Right renal pelvis (tissue), 4 donors: ENCODE measurements at regions not wholly inside any gene's neighbourhood (a gene's known extent, or its start where the extent isn't known, plus 50 kb on each side); places are given as distances from the start of the nearest gene placed in this dataset.

Source experiments
- DNase-seq, 4 donors: peaks; one replicate each; pipeline ENCODE4 v3.0.0-alpha.2; 2013; ENCODE audit warnings: low read depth in 4 of 4, low spot score in 3 of 4, missing footprints in 1 of 4

DNA sequence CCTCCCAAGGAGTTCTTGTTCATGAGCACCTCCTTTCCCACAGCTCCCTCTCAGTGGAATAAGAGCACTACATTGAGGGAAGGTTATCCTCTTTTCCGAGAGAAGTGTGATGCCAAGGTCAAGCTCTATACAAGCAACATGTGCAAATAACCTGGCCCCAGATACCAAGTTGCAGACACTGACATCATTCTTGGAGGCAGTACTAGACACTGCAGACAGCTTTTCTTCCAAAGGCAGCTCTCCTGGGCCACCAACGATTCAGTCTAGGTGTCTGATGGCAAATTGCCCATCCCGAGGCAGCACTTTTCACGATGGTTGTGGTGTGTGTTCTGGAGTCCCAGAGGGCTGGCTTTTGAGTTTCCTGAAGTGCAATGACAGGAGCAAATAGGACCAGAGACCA is 384.9 kb downstream of the TLL1 start:
- no peak for DNase-seq

- no peak for DNase-seq
Measured at GRCh38 chr4:166259081-166259480, 386.0 kb downstream of the TLL1 start.

DNA sequence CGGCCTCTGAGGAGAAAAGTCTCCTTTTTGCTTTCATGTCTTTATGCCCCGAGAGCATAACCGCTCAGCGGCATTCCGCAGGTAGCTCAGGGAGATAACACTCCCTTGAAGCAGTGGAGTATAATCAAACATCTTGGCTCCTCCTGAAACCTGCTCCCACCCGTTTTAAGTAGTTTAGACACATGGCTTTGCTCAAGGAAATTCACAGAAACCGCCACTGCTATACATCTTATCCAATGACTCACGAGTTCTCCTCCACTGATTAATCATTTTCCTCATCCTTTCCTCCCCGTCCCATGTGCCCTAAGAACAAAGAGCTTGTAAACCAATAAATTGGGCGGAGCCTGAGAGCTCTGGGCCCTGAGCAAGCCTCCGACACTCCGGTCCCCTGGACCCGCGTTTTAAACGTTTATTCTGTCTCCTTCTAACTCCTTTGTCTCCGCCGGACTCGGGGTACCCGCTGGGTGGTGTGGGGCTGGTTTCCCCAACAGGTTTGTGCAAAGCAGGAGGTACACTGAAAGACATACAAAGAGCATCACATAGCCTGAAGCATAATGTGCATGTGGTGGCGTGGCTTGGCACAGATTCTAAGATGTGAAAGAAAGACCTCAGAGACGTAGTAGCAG is 401.2 kb downstream of the TLL1 start:
- no peak for DNase-seq

- no peak for DNase-seq
Measured at GRCh38 chr4:166274775-166275174, 401.7 kb downstream of the TLL1 start.

GRCh38 chr4:166277401-166277800 is 404.4 kb downstream of the TLL1 start:
- DNase-seq, result no peak

- no peak for DNase-seq
Measured at GRCh38 chr4:166277853-166278252, 404.8 kb downstream of the TLL1 start.

DNA sequence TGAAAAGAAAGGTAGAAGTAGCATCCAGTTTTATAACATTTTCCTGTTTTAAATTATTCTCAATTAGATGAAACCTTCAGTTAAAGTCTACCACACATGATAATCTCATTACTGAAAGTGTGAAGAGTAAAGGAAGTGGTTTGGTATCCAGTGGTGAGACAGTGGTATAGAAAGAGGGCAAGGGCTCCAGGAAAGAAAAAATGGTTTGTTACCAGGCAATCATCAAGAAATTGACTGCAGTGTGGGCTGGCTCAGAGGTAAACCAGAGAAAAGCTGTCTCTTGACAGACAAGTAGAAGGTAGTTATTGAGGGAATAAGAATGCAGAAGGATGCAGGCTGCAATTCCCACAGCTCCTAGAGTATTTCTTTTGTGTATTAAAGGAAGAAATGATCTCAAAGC is 406.2 kb downstream of the TLL1 start:
- no peak for DNase-seq

GRCh38 chr4:166280642-166281041 is 407.6 kb downstream of the TLL1 start:
- DNase-seq, result no peak

- no peak for DNase-seq
Measured at GRCh38 chr4:166282081-166282770, 409.2 kb downstream of the TLL1 start.

DNA sequence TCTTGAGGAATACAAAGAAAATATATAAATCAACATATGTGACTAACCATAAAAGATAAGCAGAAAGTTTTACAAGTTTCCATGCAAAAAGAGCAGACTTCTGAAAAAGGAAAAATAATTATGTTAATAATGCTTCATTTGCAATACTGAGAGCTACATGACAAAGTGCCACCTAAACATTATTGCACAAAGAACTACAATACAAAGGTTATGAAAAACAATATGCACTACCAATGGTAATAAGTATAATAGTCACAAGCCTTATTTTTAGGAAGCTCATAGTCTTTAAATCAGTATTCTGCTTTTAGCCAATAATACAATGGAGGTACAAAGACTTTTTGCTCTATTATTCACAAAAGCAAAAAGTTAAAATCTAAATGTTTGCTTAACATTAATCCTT is 411.2 kb downstream of the TLL1 start:
- DNase-seq, result no peak

DNA sequence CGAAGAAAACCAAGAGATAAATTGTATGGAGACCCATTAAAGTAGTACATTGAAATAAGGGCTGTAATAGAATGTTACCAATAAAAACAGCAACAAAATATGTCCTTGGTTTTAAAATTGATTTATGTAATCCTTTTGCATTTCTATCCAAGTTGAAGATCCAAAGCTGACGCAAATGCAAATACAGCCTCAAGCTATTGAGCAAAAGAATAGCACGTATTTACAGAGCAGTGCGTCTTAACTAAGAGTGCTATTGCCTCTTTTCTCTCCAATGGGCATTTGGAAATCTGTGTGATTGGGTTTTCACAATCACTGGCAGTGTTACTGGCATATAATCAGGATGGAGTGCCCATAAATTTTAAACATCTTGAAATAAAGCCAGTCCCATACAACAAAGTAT is 417.4 kb downstream of the TLL1 start:
- DNase-seq, result no peak

GRCh38 chr4:166293556-166293955 is 420.5 kb downstream of the TLL1 start:
- no peak for DNase-seq

DNA sequence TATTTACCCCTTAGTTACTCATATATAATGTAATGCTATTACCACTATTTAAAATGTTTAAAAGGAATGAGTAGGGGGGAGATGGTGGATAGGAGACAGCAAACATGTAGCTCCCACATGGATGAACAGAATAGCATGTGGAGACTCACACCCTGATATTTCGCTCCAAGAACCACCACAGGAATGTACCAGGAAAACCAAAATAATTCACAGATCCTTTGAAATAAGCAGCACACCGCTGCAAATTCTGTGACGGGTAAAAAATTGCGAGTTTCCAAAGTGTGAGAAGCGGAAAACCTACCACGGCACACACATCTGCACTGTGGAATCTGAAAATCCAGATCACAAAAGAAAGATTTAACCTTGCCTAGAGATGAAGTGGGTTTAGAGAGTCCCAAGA is 428.2 kb downstream of the TLL1 start:
- DNase-seq, result no peak

DNA sequence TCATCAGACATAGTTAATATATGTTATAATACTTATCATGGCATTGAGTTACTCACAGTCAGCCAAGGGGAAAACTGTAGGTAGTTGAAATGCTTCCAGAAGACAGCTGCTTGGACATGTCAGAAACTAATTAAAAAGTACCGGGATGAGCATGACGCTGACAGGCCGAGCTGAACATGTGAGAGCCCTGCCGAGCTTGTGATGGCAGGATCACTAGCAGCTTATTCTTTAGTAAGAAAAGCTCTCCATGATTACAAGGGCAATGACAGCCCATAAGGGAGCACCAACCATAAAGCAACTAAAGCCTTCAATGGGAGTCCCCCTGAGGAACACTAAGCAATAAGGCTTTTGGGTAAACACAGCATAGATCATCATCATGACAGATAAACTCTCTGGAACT is 435.6 kb downstream of the TLL1 start:
- DNase-seq, result no peak

DNA sequence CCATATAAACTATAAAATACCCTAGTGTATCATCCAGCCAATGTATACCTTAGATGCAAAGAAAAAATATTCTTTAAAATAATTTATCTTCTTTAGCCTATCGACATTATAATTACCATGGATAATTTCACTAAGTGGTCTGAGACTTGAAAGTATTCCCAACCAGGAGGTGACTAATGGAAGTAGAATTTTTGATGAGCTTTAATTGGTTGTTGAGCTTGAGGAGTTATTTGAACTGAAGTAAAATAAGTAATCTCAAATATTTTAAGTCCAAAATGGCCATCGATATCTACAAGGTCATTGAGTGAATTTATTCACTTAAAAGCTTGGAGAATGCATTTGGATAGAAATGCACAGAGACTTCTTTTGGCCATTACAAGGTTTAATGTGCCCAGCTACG is 436.2 kb downstream of the TLL1 start:
- no peak for DNase-seq

DNA sequence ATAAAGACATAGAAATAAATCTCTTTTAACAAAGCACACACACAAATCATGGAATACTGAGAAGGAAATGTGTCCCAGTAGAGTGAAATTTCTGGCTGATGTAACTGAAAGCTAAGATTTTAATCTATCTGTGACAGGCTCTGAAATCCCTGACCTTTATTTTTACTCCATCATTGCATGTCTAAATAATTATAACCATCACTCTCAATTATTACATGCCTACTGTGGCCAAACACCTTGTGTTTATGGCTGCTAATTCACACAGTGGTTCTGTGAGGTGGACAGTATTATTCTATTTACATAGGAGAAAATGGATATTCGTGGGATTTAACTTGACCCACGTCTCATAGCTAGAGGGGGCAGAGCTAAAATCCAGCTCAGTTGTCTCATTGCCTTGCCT is 438.1 kb downstream of the TLL1 start:
- DNase-seq, result no peak

DNA sequence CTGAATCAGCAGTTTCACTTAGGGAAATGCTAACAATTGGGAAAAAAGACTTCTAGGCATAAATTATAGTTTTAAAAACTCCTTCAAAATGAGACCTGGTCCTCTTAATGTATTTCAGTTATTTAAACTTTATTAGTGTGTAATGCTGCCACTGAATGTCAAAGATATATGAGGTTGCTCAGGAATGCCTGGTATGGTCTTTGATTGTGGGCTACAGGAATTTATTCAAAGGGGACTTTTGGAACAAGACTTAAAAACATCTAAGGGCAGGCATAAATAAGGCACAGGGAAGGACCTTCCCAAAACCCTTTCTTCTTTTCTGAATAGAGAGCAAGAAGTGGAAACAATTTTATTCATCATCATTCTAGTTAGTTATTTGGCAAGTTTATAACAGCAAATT is 439.1 kb downstream of the TLL1 start:
- DNase-seq, result no peak

DNA sequence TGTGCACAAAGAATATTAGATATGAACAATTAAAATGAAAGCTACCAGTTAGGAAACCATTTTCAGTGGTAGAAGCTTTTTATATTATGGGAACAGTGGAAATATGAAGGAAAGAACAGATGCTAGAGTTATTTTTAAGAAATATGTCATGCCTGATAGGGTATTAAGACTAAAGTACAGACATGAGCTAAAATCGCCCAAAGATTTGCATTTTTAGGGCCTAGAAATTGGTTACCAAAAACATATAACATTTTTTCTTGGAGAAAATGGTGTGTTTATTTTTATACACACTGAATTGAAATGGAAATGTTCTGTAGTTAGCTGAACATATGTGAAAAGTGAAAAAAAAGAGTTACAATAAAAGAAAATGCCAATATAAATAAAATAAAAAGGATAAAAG is 441.9 kb downstream of the TLL1 start:
- no peak for DNase-seq

- DNase-seq, result no peak
Measured at GRCh38 chr4:166315721-166316467, 442.9 kb downstream of the TLL1 start.

DNA sequence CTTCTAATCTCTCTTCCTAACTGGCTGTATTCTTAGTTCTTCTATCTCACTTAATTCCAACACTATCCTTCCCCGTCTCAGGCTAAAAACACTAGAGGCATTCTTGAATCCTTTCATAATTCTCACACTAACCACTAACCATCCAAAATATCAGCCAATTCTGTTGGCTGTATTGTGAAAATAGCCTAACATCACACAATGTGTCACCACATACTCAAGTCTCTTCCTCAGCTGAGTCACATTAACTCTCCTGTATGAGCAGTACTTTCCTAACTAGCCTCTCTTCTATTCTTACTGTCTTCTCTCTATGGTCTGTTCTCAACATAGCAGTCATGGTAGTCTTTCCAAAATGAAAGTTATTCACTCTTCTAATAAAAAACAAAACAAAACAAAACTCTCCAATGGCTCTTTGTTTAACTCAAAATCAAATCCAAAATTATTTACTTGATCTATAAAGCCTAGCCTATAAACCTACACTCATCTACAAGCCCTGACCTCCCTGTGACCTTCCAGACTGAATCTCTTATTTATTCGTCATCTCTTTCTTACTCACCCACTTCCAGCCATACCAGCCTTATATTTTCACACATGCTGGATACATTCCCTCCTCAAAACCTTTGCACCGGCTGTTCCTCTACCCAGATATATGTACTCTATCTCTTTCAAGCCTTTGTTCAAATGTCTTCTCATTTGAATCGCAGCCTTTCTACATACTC is 445.9 kb downstream of the TLL1 start:
- no peak for DNase-seq

- DNase-seq, result no peak
Measured at GRCh38 chr4:166323250-166323649, 450.2 kb downstream of the TLL1 start.
